PC-9 (cell line): ENCODE measurements at regions not wholly inside any gene's neighbourhood (a gene's known extent, or its start where the extent isn't known, plus 50 kb on each side); places are given as distances from the start of the nearest gene placed in this dataset.

Source experiments
- EZH2 ChIP-seq: fragments of 200-600 bp; sonication (generic); IDR thresholded peaks from 2 replicates; pipeline ENCODE4 v1.8.0; 2017; ENCODE audit warnings: antibody characterized with exemption, low read depth
- TF ChIP-seq, protein P1 (sequence below): fragments of 200-600 bp; sonication (generic); conservative IDR thresholded peaks from 2 replicates; pipeline ENCODE4 v1.6.1; 2017; ENCODE audit warnings: mixed run types, antibody characterized with exemption, mild to moderate bottlenecking, moderate library complexity

DNA sequence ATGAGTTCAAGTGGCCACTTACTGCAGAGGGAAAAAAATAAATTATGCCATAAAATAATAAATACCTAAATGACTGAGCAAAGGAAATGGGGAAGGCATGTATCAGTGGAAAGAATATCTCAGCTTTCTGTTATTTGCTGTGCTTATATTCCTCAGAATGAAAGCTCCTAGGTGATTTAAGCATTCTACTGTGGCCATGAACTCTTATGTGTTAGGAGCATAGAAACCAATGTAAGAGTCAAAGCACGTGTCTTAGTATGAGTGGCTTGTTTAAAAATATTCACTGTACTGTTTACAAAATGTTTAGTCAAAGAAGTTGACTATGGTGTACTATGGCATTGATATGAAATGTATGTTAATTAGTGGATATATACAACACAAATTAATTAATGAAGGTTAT lies 59.0 kb upstream of the RTL1 start:
- TF ChIP-seq, protein P1, sequence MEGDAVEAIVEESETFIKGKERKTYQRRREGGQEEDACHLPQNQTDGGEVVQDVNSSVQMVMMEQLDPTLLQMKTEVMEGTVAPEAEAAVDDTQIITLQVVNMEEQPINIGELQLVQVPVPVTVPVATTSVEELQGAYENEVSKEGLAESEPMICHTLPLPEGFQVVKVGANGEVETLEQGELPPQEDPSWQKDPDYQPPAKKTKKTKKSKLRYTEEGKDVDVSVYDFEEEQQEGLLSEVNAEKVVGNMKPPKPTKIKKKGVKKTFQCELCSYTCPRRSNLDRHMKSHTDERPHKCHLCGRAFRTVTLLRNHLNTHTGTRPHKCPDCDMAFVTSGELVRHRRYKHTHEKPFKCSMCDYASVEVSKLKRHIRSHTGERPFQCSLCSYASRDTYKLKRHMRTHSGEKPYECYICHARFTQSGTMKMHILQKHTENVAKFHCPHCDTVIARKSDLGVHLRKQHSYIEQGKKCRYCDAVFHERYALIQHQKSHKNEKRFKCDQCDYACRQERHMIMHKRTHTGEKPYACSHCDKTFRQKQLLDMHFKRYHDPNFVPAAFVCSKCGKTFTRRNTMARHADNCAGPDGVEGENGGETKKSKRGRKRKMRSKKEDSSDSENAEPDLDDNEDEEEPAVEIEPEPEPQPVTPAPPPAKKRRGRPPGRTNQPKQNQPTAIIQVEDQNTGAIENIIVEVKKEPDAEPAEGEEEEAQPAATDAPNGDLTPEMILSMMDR = no peak
- TF ChIP-seq EZH2 = no peak
